Vagina (tissue), 2 donors: ENCODE measurements at regions not wholly inside any gene's neighbourhood (a gene's known extent, or its start where the extent isn't known, plus 50 kb on each side); places are given as distances from the start of the nearest gene placed in this dataset.

ENCODE experiments used
- DNase-seq, 2 donors: peaks; one replicate each; pipeline ENCODE4 v3.0.0-alpha.2; 2017; ENCODE audit errors: extremely low spot score in 2 of 2
- H3K27ac ChIP-seq: fragments of 200-600 bp; sonication (generic); one replicate; pipeline ENCODE4 v1.5.1; 2019
- H3K27me3 ChIP-seq: fragments of 200-600 bp; sonication (generic); one replicate; pipeline ENCODE4 v1.5.1; 2019
- H3K36me3 ChIP-seq, 2 donors: fragments of 200-600 bp; sonication (generic); one replicate each; pipeline ENCODE4 v1.5.1; 2017 to 2019
- H3K4me1 ChIP-seq: fragments of 200-600 bp; sonication (generic); one replicate; pipeline ENCODE4 v1.5.1; 2019
- H3K4me3 ChIP-seq, 2 donors: fragments of 200-600 bp; sonication (generic); 1 replicate in 1 of 2; 2 replicates in 1 of 2; pipeline ENCODE4 v1.5.1; 2016 to 2019
- H3K9me3 ChIP-seq: fragments of 200-600 bp; sonication (generic); one replicate; pipeline ENCODE4 v1.5.1; 2019
- CTCF ChIP-seq, 3 experiments: fragments of 450-650 bp in 2 of 3; fragments of 200-600 bp in 1 of 3; sonication (generic) in 1 of 3; IDR thresholded peaks; one replicate each; pipeline ENCODE4 v1.5.1; 2017 to 2019; ENCODE audit warnings: antibody characterized with exemption in 3 of 3, mild to moderate bottlenecking in 2 of 3, moderate library complexity in 2 of 3
- POLR2A ChIP-seq, 2 donors: fragments of 450-650 bp; IDR thresholded peaks; one replicate each; pipeline ENCODE4 v1.6.1; 2017; ENCODE audit warnings: antibody characterized with exemption in 2 of 2, mild to moderate bottlenecking in 2 of 2, moderate library complexity in 2 of 2
- POLR2AphosphoS5 ChIP-seq, 2 donors: sonication (generic); formaldehyde crosslinking; IDR thresholded peaks; one replicate each; pipeline ENCODE4 v1.9.0; 2017; ENCODE audit warnings: antibody characterized with exemption in 2 of 2, mild to moderate bottlenecking in 2 of 2, low read depth in 1 of 2; ENCODE audit not compliant: insufficient read depth in 1 of 2
- intact Hi-C: fragments of 100-400 bp; cut with DNase I; formaldehyde crosslinking; loops from one replicate; pipeline ENCODE4 v1.15.1; 2023

- no peak for DNase-seq
- intact Hi-C loops: no loop called here
- H3K27ac ChIP-seq: no peak overlapping the region
- no peaks in the 10 kb centered on the region for H3K36me3 ChIP-seq
- H3K4me1 ChIP-seq: no peaks in the 10 kb centered on the region
- H3K4me3 ChIP-seq: no peak overlapping the region
- no peaks in the 10 kb centered on the region for H3K9me3 ChIP-seq
- no peaks in the 10 kb centered on the region for H3K27me3 ChIP-seq
- TF ChIP-seq CTCF (IDR thresholded peaks at IDR 0.05) (no peak), POLR2AphosphoS5 (IDR thresholded peaks at IDR 0.05; ENCODE audit: insufficient read depth in 1 of 2, low read depth in 1 of 2) (no peak), POLR2A (IDR thresholded peaks at IDR 0.05) (no peak)
Measured at GRCh38 chr6:147075381-147075780, 128.8 kb upstream of the STXBP5 start.

- no peak for DNase-seq
- no peaks in the 10 kb centered on the region for H3K36me3 ChIP-seq
- no peaks in the 10 kb centered on the region for H3K9me3 ChIP-seq
- no peaks in the 10 kb centered on the region for H3K27me3 ChIP-seq
- no peak overlapping the region for H3K27ac ChIP-seq
- TF ChIP-seq POLR2A (IDR thresholded peaks at IDR 0.05): no peak
- TF ChIP-seq POLR2AphosphoS5 (IDR thresholded peaks at IDR 0.05; ENCODE audit: insufficient read depth in 1 of 2, low read depth in 1 of 2): no peak
- TF ChIP-seq CTCF (IDR thresholded peaks at IDR 0.05): no peak
- no peak overlapping the region for H3K4me3 ChIP-seq
- intact Hi-C loops: no loop called here
- no peaks in the 10 kb centered on the region for H3K4me1 ChIP-seq
Measured at GRCh38 chr6:147077251-147077650, 127.0 kb upstream of the STXBP5 start.

GRCh38 chr6:147078106-147078505, 126.1 kb upstream of the STXBP5 start:
- Histone ChIP-seq H3K36me3 (no peaks in the 10 kb centered on the region), H3K4me1 (no peaks in the 10 kb centered on the region), H3K27me3 (no peaks in the 10 kb centered on the region), H3K4me3 (no peak overlapping the region), H3K27ac (no peak overlapping the region), H3K9me3 (no peaks in the 10 kb centered on the region)
- intact Hi-C loops: no loop called here
- DNase-seq: no peak
- TF ChIP-seq CTCF (IDR thresholded peaks at IDR 0.05) (no peak), POLR2AphosphoS5 (IDR thresholded peaks at IDR 0.05; ENCODE audit: insufficient read depth in 1 of 2, low read depth in 1 of 2) (no peak), POLR2A (IDR thresholded peaks at IDR 0.05) (no peak)

- Histone ChIP-seq H3K9me3 (no peaks in the 10 kb centered on the region), H3K27me3 (no peaks in the 10 kb centered on the region), H3K27ac (no peak overlapping the region), H3K4me1 (no peaks in the 10 kb centered on the region), H3K4me3 (no peak overlapping the region), H3K36me3 (no peaks in the 10 kb centered on the region)
- intact Hi-C loops: no loop called here
- TF ChIP-seq POLR2A (IDR thresholded peaks at IDR 0.05) (no peak), CTCF (IDR thresholded peaks at IDR 0.05) (no peak), POLR2AphosphoS5 (IDR thresholded peaks at IDR 0.05; ENCODE audit: insufficient read depth in 1 of 2, low read depth in 1 of 2) (no peak)
- DNase-seq: no peak
Measured at GRCh38 chr6:147078602-147079001, 125.6 kb upstream of the STXBP5 start.

GRCh38 chr6:147080225-147080624, 124.0 kb upstream of the STXBP5 start:
- Histone ChIP-seq H3K9me3 (no peaks in the 10 kb centered on the region), H3K4me1 (no peaks in the 10 kb centered on the region), H3K4me3 (no peak overlapping the region), H3K27me3 (no peaks in the 10 kb centered on the region), H3K27ac (no peak overlapping the region), H3K36me3 (no peaks in the 10 kb centered on the region)
- intact Hi-C loops: loop anchor here (10.0 kb wide), 1 partner anchor 155 kb away; no protein-coding TSS in a partner anchor
- no peak for DNase-seq
- TF ChIP-seq CTCF (IDR thresholded peaks at IDR 0.05): no peak
- no peak for TF ChIP-seq POLR2AphosphoS5 (IDR thresholded peaks at IDR 0.05; ENCODE audit: insufficient read depth in 1 of 2, low read depth in 1 of 2)
- no peak for TF ChIP-seq POLR2A (IDR thresholded peaks at IDR 0.05)
